ENCODE measurements at regions not wholly inside any gene's neighbourhood (a gene's known extent, or its start where the extent isn't known, plus 50 kb on each side); places are given as distances from the start of the nearest gene placed in this dataset.

- no peak for TF ChIP-seq CTCF (IDR thresholded peaks at IDR 0.05)
- no peak for TF ChIP-seq POLR2A (IDR thresholded peaks at IDR 0.05)
These were observed 346.1 kb downstream of the RND3 start for GRCh38 chr2:150141226-150142001.
